Adrenal gland (tissue), 9 donors: ENCODE measurements at regions not wholly inside any gene's neighbourhood (a gene's known extent, or its start where the extent isn't known, plus 50 kb on each side); places are given as distances from the start of the nearest gene placed in this dataset.
A peak's percentile ranks its signal among the peaks of the same experiment; 100 is the strongest.

Source experiments
- DNase-seq, 7 donors: peaks; one replicate each; pipeline ENCODE4 v3.0.0-alpha.2; 2019 to 2020
- H3K27ac ChIP-seq, 5 donors: fragments of 200-600 bp; sonication (generic) in 4 of 5; 1 replicate in 3 of 5; 2 replicates in 2 of 5; pipeline versions ENCODE4 v1.5.1 to v1.8.0; 2016 to 2020; ENCODE audit warnings: mild to moderate bottlenecking in 1 of 5
- H3K27me3 ChIP-seq: fragments of 200-600 bp; 2 replicates; pipeline ENCODE4 v1.8.0; 2021
- H3K36me3 ChIP-seq, 2 donors: fragments of 200-600 bp; replicated peaks in 1 of 2; 1 replicate in 1 of 2; 2 replicates in 1 of 2; pipeline versions ENCODE4 v1.5.1 to v1.8.0; 2018 to 2022
- H3K4me1 ChIP-seq, 2 donors: fragments of 200-600 bp; replicated peaks in 1 of 2; 1 replicate in 1 of 2; 2 replicates in 1 of 2; pipeline versions ENCODE4 v1.5.1 to v1.8.0; 2018 to 2021
- H3K4me3 ChIP-seq, 4 donors: fragments of 200-600 bp; sonication (generic) in 3 of 4; one replicate each; pipeline ENCODE4 v1.5.1; 2016 to 2018
- H3K9me3 ChIP-seq, 3 donors: fragments of 200-600 bp; sonication (generic) in 1 of 3; replicated peaks in 1 of 3; 1 replicate in 2 of 3; 2 replicates in 1 of 3; pipeline versions ENCODE4 v1.5.1 to v1.8.0; 2016 to 2021
- CTCF ChIP-seq, 6 experiments: fragments of 450-650 bp in 4 of 6; fragments of 200-600 bp in 2 of 6; sonication (generic) in 1 of 6; IDR thresholded peaks; 1 replicate in 5 of 6; 2 replicates in 1 of 6; pipeline versions ENCODE4 v1.5.1 to v1.8.0; 2016 to 2021; ENCODE audit warnings: antibody characterized with exemption in 6 of 6, mild to moderate bottlenecking in 2 of 6, moderate library complexity in 1 of 6
- POLR2A ChIP-seq, 2 donors: fragments of 450-650 bp; IDR thresholded peaks; one replicate each; pipeline ENCODE4 v1.6.1; 2017; ENCODE audit warnings: antibody characterized with exemption in 2 of 2, mild to moderate bottlenecking in 2 of 2, moderate library complexity in 1 of 2
- WGBS, 4 donors: extraction: QIAGEN DNeasy Blood & Tissue Kit in 2 of 4; methylation state at CpG; one replicate each; pipeline versions ENCODE4 v1.1.5 to v1.1.7; 2013 to 2017; 5-methylcytosine and 5-hydroxymethylcytosine counted together
- intact Hi-C, 2 donors: fragments of 100-400 bp; cut with DNase I; formaldehyde crosslinking; loops; one replicate each; pipeline versions ENCODE4 v1.14.1 to v1.15.0; 2022 to 2023
- donor health status: healthy with polysubstance abuse.
- donor health status: Bipolar disorder and iron deficiency.
- donor health status: DM: yes; HTN: yes; CAD: no.
- donor health status: DM: no; HTN: no; CAD: no.
- donor health status: DM: no; HTN: no; CAD: no.

DNA sequence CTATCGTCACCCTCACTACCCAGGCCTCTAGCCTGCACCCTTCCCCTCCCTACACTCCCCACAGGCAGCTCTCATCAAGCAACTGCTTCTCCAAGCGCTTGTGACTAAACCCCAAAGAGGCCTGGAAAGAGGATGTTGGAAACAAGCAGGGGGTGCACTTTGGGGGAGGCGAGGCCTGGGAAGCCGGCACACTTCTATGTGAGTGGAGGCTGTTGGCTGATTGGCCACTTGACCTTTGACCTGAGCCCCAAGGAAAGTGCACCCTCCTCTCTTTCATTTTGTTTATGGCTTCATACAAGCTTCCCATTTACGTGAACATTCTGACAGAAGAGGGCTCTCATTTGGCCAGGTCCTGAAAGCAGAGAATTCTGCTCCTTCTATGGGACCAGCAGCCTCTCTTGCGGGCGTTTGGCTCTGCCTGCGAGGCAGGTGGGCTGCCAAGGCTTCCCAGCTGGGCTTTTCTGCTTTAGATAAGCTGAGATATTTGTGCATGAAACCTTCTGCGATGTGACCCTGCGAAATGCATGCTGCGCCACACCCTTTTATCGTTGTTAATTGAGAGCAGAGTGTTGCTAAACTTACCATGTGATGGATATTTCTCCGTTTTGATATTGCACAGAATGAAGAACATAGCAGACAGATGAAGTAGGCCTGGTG, 134.8 kb upstream of the NCK2 start:
- WGBS, 4 donors: 92 to 93% (median 92%) methylated on average over 13 of the region's 13 CpGs
- Histone ChIP-seq H3K36me3 (no peaks in the 10 kb centered on the region), H3K9me3 (no peaks in the 10 kb centered on the region), H3K27me3 (no peaks in the 10 kb centered on the region), H3K4me1 (peaks cover 2 to 9% of the 10 kb centered on the region in 2 donors), H3K27ac (no peak overlapping the region), H3K4me3 (no peak overlapping the region)
- no peak for DNase-seq
- TF ChIP-seq POLR2A (IDR thresholded peaks at IDR 0.05) (no peak), CTCF (IDR thresholded peaks at IDR 0.05) (no peak)
- intact Hi-C loops: no loop called here

DNA sequence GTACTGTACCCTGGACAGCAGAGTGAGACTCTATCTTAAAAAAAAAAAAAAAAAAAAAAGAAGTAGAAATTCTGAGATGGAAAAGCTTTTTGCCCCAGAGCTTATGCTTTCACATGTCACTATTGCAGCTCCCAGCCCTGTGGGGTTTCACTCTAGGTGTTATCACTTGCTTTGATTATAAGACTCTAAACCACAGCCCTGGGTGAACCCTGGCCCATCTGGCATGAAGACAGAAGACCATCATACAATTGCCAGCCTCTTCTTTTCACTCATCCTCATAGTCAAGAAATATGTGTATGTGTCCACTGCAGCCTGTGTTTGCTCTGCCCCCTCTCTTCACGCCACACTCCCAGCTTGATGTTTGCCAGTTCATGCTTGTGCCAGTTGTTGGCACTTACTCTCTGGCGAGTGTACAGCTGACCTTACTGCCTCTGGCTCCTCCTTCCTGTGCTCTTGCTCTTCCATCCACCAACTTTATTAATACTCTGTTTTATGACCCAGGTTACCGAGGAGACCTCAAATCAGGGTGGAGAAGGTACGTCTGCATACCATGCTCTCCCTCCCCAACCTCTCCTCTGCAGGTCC, 136.7 kb upstream of the NCK2 start:
- H3K36me3 ChIP-seq: no peaks in the 10 kb centered on the region
- WGBS, 4 donors: 75 to 84% (median 81%) methylated on average over 4 of the region's 4 CpGs
- H3K27ac ChIP-seq: no peak overlapping the region
- peaks cover 6 to 14% of the 10 kb centered on the region in 2 donors for H3K4me1 ChIP-seq
- intact Hi-C loops: no loop called here
- no peak overlapping the region for H3K4me3 ChIP-seq
- TF ChIP-seq POLR2A (IDR thresholded peaks at IDR 0.05) (no peak), CTCF (IDR thresholded peaks at IDR 0.05) (no peak)
- no peak for DNase-seq
- no peaks in the 10 kb centered on the region for H3K27me3 ChIP-seq
- no peaks in the 10 kb centered on the region for H3K9me3 ChIP-seq

DNA sequence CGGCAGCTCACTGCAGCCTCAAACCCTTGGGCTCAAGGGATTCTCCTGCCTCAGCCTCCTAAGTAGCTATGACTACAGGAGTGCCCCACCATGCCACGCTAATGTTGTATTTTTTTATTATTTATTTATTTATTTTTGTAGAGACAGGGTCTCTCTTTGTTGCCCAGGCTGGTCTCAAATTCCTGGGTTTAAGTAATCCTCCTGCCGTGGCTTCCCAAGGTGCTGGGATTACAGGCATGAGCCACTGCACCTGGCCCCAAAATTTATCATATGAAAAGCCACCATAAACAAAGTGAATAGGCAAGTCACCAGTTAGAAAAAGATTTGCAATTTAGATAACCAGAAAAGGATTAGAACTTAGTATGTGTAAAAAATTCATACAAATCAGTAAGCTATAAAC, 138.6 kb upstream of the NCK2 start:
- WGBS, 4 donors: 84 to 93% (median 91%) methylated on average over 3 of the region's 3 CpGs
- DNase-seq: no peak
- TF ChIP-seq POLR2A (IDR thresholded peaks at IDR 0.05) (no peak), CTCF (IDR thresholded peaks at IDR 0.05) (no peak)

GRCh38 chr2:105604938-105605337, 139.8 kb upstream of the NCK2 start:
- no peaks in the 10 kb centered on the region for H3K9me3 ChIP-seq
- no peak overlapping the region for H3K4me3 ChIP-seq
- TF ChIP-seq POLR2A (IDR thresholded peaks at IDR 0.05) (no peak), CTCF (IDR thresholded peaks at IDR 0.05) (no peak)
- no peaks in the 10 kb centered on the region for H3K36me3 ChIP-seq
- intact Hi-C loops: no loop called here
- no peaks in the 10 kb centered on the region for H3K27me3 ChIP-seq
- peak overlapping the region in 3 of 5 donors; percentile 23 to 33 (median 32) for H3K27ac ChIP-seq
- H3K4me1 ChIP-seq: peaks cover 6 to 14% of the 10 kb centered on the region in 2 donors
- DNase-seq: peak; percentile 27 to 81 (median 59)
- WGBS, 4 donors: 18 to 42% (median 33%) methylated on average over 3 of the region's 3 CpGs

More for the DNA sequence above, 138.6 kb upstream of the NCK2 start:
- intact Hi-C loops: no loop called here
- Histone ChIP-seq H3K36me3 (no peaks in the 10 kb centered on the region), H3K9me3 (no peaks in the 10 kb centered on the region), H3K4me3 (no peak overlapping the region), H3K27ac (no peak overlapping the region), H3K27me3 (no peaks in the 10 kb centered on the region), H3K4me1 (peaks cover 6 to 14% of the 10 kb centered on the region in 2 donors)
